ENCODE measurements at regions not wholly inside any gene's neighbourhood (a gene's known extent, or its start where the extent isn't known, plus 50 kb on each side); places are given as distances from the start of the nearest gene placed in this dataset.

GRCh38 chr5:23405316-23406068 is 101.9 kb upstream of the PRDM9 start:
- TF ChIP-seq CTCF (conservative IDR thresholded peaks at IDR 0.05; ENCODE audit: control insufficient read depth, insufficient read depth, low read depth, low read length) = peak; percentile 25
- peak; percentile 25 for DNase-seq (ENCODE audit: low read depth)
- H3K4me3 ChIP-seq (ENCODE audit: control insufficient read depth, low read depth, low read length) = no peak overlapping the region

- no peak for TF ChIP-seq CTCF (conservative IDR thresholded peaks at IDR 0.05; ENCODE audit: control insufficient read depth, insufficient read depth, low read depth, low read length)
- no peak for DNase-seq (ENCODE audit: low read depth)
Measured at GRCh38 chr5:23402585-23402984, 104.8 kb upstream of the PRDM9 start.

GRCh38 chr5:23400951-23401350 is 106.5 kb upstream of the PRDM9 start:
- no peak overlapping the region for H3K4me3 ChIP-seq (ENCODE audit: control insufficient read depth, low read depth, low read length)
- no peak for DNase-seq (ENCODE audit: low read depth)

More at GRCh38 chr5:23402585-23402984, 104.8 kb upstream of the PRDM9 start:
- H3K4me3 ChIP-seq (ENCODE audit: control insufficient read depth, low read depth, low read length) = no peak overlapping the region

GRCh38 chr5:23396346-23396745 is 111.1 kb upstream of the PRDM9 start:
- no peak for TF ChIP-seq CTCF (conservative IDR thresholded peaks at IDR 0.05; ENCODE audit: control insufficient read depth, insufficient read depth, low read depth, low read length)
- DNase-seq (ENCODE audit: low read depth) = no peak
- H3K4me3 ChIP-seq (ENCODE audit: control insufficient read depth, low read depth, low read length) = no peak overlapping the region

More at GRCh38 chr5:23400951-23401350, 106.5 kb upstream of the PRDM9 start:
- no peak for TF ChIP-seq CTCF (conservative IDR thresholded peaks at IDR 0.05; ENCODE audit: control insufficient read depth, insufficient read depth, low read depth, low read length)

GRCh38 chr5:23389291-23390101 is 117.9 kb upstream of the PRDM9 start:
- no peak for DNase-seq (ENCODE audit: low read depth)
- no peak overlapping the region for H3K4me3 ChIP-seq (ENCODE audit: control insufficient read depth, low read depth, low read length)
- no peak for TF ChIP-seq CTCF (conservative IDR thresholded peaks at IDR 0.05; ENCODE audit: control insufficient read depth, insufficient read depth, low read depth, low read length)

- H3K4me3 ChIP-seq (ENCODE audit: control insufficient read depth, low read depth, low read length) = no peak overlapping the region
- TF ChIP-seq CTCF (conservative IDR thresholded peaks at IDR 0.05; ENCODE audit: control insufficient read depth, insufficient read depth, low read depth, low read length) = no peak
- peak; percentile 11 for DNase-seq (ENCODE audit: low read depth)
Measured at GRCh38 chr5:23385036-23385435, 122.4 kb upstream of the PRDM9 start.
